ENCODE measurements at regions not wholly inside any gene's neighbourhood (a gene's known extent, or its start where the extent isn't known, plus 50 kb on each side); places are given as distances from the start of the nearest gene placed in this dataset.
"Not testable (repeated sequence)": the region's sequence is repeated elsewhere in the genome, so short reads cannot be mapped to it uniquely, and the experiment has no call there.

- TF ChIP-seq REST (IDR thresholded peaks at IDR 0.05; ENCODE audit: insufficient replicate concordance, low read depth) (no peak), GABPA (IDR thresholded peaks at IDR 0.05; ENCODE audit: low read depth) (no peak), POLR2AphosphoS5 (IDR thresholded peaks at IDR 0.05; ENCODE audit: low read depth) (no peak), SPI1 (IDR thresholded peaks at IDR 0.05; ENCODE audit: borderline replicate concordance, low read depth) (no peak)
- TF ChIP-seq, protein P1, sequence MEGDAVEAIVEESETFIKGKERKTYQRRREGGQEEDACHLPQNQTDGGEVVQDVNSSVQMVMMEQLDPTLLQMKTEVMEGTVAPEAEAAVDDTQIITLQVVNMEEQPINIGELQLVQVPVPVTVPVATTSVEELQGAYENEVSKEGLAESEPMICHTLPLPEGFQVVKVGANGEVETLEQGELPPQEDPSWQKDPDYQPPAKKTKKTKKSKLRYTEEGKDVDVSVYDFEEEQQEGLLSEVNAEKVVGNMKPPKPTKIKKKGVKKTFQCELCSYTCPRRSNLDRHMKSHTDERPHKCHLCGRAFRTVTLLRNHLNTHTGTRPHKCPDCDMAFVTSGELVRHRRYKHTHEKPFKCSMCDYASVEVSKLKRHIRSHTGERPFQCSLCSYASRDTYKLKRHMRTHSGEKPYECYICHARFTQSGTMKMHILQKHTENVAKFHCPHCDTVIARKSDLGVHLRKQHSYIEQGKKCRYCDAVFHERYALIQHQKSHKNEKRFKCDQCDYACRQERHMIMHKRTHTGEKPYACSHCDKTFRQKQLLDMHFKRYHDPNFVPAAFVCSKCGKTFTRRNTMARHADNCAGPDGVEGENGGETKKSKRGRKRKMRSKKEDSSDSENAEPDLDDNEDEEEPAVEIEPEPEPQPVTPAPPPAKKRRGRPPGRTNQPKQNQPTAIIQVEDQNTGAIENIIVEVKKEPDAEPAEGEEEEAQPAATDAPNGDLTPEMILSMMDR (IDR thresholded peaks at IDR 0.05; ENCODE audit: insufficient read depth, low read length): no peak
- H3K4me3 ChIP-seq (replicated peaks; ENCODE audit: insufficient read depth, low read length): no peak overlapping the region
- no peak overlapping the region for H3K27ac ChIP-seq (replicated peaks)
Measured at GRCh38 chr19:34085336-34085735, 87.0 kb upstream of the LSM14A start.

GRCh38 chr19:34088292-34088691, 84.0 kb upstream of the LSM14A start:
- DNase-seq (ENCODE audit: low read depth in 1 of 2, low spot score in 1 of 2): no peak
- no peak for TF ChIP-seq SPI1 (IDR thresholded peaks at IDR 0.05; ENCODE audit: borderline replicate concordance, low read depth)
- TF ChIP-seq, protein P1 (IDR thresholded peaks at IDR 0.05; ENCODE audit: insufficient read depth, low read length): no peak
- Histone ChIP-seq H3K27ac (replicated peaks) (no peak overlapping the region), H3K27me3 (ENCODE audit: insufficient read depth, poor library complexity, severe bottlenecking) (no peaks in the 10 kb centered on the region), H3K4me3 (replicated peaks; ENCODE audit: insufficient read depth, low read length) (no peak overlapping the region)

More at GRCh38 chr19:34085336-34085735, 87.0 kb upstream of the LSM14A start:
- no peaks in the 10 kb centered on the region for H3K27me3 ChIP-seq (ENCODE audit: insufficient read depth, poor library complexity, severe bottlenecking)
- no peak for DNase-seq (ENCODE audit: low read depth in 1 of 2, low spot score in 1 of 2)

GRCh38 chr19:34089566-34089965, 82.7 kb upstream of the LSM14A start:
- H3K27ac ChIP-seq (replicated peaks): no peak overlapping the region
- H3K27me3 ChIP-seq (ENCODE audit: insufficient read depth, poor library complexity, severe bottlenecking): no peaks in the 10 kb centered on the region
- no peak overlapping the region for H3K4me3 ChIP-seq (replicated peaks; ENCODE audit: insufficient read depth, low read length)
- DNase-seq (ENCODE audit: low read depth in 1 of 2, low spot score in 1 of 2): no peak
- TF ChIP-seq GABPA (IDR thresholded peaks at IDR 0.05; ENCODE audit: low read depth) (no peak), REST (IDR thresholded peaks at IDR 0.05; ENCODE audit: insufficient replicate concordance, low read depth) (no peak), SPI1 (IDR thresholded peaks at IDR 0.05; ENCODE audit: borderline replicate concordance, low read depth) (no peak)
- TF ChIP-seq, protein P1 (IDR thresholded peaks at IDR 0.05; ENCODE audit: insufficient read depth, low read length): no peak

- no peaks in the 10 kb centered on the region for H3K27me3 ChIP-seq (ENCODE audit: insufficient read depth, poor library complexity, severe bottlenecking)
- DNase-seq (ENCODE audit: low read depth in 1 of 2, low spot score in 1 of 2): no peak
- no peak for TF ChIP-seq REST (IDR thresholded peaks at IDR 0.05; ENCODE audit: insufficient replicate concordance, low read depth)
- TF ChIP-seq SPI1 (IDR thresholded peaks at IDR 0.05; ENCODE audit: borderline replicate concordance, low read depth): no peak
- TF ChIP-seq, protein P1 (IDR thresholded peaks at IDR 0.05; ENCODE audit: insufficient read depth, low read length): no peak
- TF ChIP-seq GABPA (IDR thresholded peaks at IDR 0.05; ENCODE audit: low read depth): no peak
- no peak for TF ChIP-seq POLR2AphosphoS5 (IDR thresholded peaks at IDR 0.05; ENCODE audit: low read depth)
Measured at GRCh38 chr19:34094960-34095359, 77.3 kb upstream of the LSM14A start.

DNA sequence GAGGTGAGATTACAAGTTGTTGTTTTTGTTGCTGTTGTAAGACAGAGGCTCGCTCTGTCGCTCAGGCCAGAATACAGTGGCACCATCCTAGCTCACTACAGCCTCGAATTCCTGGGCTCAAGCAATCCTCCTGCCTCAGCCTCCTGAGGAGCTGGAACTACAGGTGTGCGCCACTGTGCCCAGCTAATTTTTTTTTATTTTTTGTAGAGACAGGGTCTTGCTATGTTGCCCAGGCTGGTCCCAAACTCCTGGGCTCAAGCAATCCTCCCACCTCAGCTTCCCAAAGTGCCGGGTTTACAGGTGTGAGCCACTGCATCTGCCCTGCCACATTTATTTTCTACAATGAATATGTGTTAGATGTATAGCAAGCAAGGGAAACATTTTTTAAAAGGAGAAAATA, 76.9 kb upstream of the LSM14A start:
- not testable (repeated sequence) for DNase-seq (ENCODE audit: low read depth in 1 of 2, low spot score in 1 of 2); H3K27me3 ChIP-seq (ENCODE audit: insufficient read depth, poor library complexity, severe bottlenecking); H3K27ac ChIP-seq (replicated peaks); H3K4me3 ChIP-seq (replicated peaks; ENCODE audit: insufficient read depth, low read length)

More at GRCh38 chr19:34094960-34095359, 77.3 kb upstream of the LSM14A start:
- H3K4me3 ChIP-seq (replicated peaks; ENCODE audit: insufficient read depth, low read length): no peak overlapping the region
- no peak overlapping the region for H3K27ac ChIP-seq (replicated peaks)

All from HL-60 (cell line).